ENCODE measurements at regions not wholly inside any gene's neighbourhood (a gene's known extent, or its start where the extent isn't known, plus 50 kb on each side); places are given as distances from the start of the nearest gene placed in this dataset.

- no peak for TF ChIP-seq GATA2 (IDR thresholded peaks at IDR 0.05; ENCODE audit: low read depth, low read length)
- TF ChIP-seq GATA3 (IDR thresholded peaks at IDR 0.05; ENCODE audit: low read depth, low read length) = no peak
Measured at GRCh38 chr5:35557748-35558147, 59.9 kb upstream of the SPEF2 start.

Measured in SH-SY5Y (cell line).